Pancreas (tissue), 10 donors: ENCODE measurements at regions not wholly inside any gene's neighbourhood (a gene's known extent, or its start where the extent isn't known, plus 50 kb on each side); places are given as distances from the start of the nearest gene placed in this dataset.

ENCODE experiments used
- ATAC-seq, 4 donors: fragments of 200-7000 bp; cut with Tn5 transposase; one replicate each; pipeline versions ENCODE4 v1.8.0 to v1.9.1; 2020; ENCODE audit warnings: mild to moderate bottlenecking in 4 of 4, moderate library complexity in 4 of 4
- DNase-seq, 6 donors: peaks; one replicate each; pipeline ENCODE4 v3.0.0-alpha.2; 2020
- FAIRE-seq: peaks from 2 replicates; lab custom pipeline; 2012; peaks lifted over from hg19 to GRCh38; lab: Jason Lieb, UNC
- H3K27ac ChIP-seq, 4 donors: fragments of 200-600 bp; sonication (generic); 1 replicate in 3 of 4; 2 replicates in 1 of 4; pipeline versions ENCODE4 v1.5.0 to v1.8.0; 2020
- H3K27me3 ChIP-seq, 4 donors: fragments of 200-600 bp; one replicate each; pipeline ENCODE4 v1.8.0; 2021
- H3K36me3 ChIP-seq, 3 donors: fragments of 200-600 bp; sonication (generic) in 1 of 3; one replicate each; pipeline versions ENCODE4 v1.5.0 to v1.8.0; 2020 to 2021
- H3K4me1 ChIP-seq, 3 donors: fragments of 200-600 bp; one replicate each; pipeline ENCODE4 v1.8.0; 2021
- H3K4me3 ChIP-seq, 4 donors: fragments of 200-600 bp; sonication (generic) in 2 of 4; one replicate each; pipeline versions ENCODE4 v1.5.0 to v1.8.0; 2020 to 2021
- H3K9me3 ChIP-seq, 4 donors: fragments of 200-600 bp; one replicate each; pipeline ENCODE4 v1.8.0; 2021
- WGBS, 2 donors: extraction: QIAGEN DNeasy Blood & Tissue Kit; methylation state at CpG; one replicate each; pipeline ENCODE4 v1.1.7; 2013; 5-methylcytosine and 5-hydroxymethylcytosine counted together
- intact Hi-C, 3 donors: fragments of 100-400 bp; cut with DNase I; formaldehyde crosslinking; loops; one replicate each; pipeline versions ENCODE4 v1.11.1 to v1.14.2; 2022
- TF ChIP-seq, protein P1 (sequence below), 4 donors: fragments of 200-600 bp; sonication (generic) in 3 of 4; IDR thresholded peaks; one replicate each; pipeline versions ENCODE4 v1.5.0 to v1.8.0; 2021; ENCODE audit warnings: antibody characterized with exemption in 4 of 4
- donor health status: healthy with polysubstance abuse.
- donor health status: DM: no; HTN: no; CAD: no; lungs with moderate emphysema.
- donor health status: DM: no; HTN: no; CAD: no.
- donor health status: control.
- donor health status: control.
- donor health status: Bipolar disorder and iron deficiency.
- donor health status: DM: yes; HTN: yes; CAD: no.
- donor health status: DM: no; HTN: no; CAD: no.
- donor health status: DM: no; HTN: no; CAD: no.
- donor health status: DM: yes; HTN: yes; CAD: no.

DNA sequence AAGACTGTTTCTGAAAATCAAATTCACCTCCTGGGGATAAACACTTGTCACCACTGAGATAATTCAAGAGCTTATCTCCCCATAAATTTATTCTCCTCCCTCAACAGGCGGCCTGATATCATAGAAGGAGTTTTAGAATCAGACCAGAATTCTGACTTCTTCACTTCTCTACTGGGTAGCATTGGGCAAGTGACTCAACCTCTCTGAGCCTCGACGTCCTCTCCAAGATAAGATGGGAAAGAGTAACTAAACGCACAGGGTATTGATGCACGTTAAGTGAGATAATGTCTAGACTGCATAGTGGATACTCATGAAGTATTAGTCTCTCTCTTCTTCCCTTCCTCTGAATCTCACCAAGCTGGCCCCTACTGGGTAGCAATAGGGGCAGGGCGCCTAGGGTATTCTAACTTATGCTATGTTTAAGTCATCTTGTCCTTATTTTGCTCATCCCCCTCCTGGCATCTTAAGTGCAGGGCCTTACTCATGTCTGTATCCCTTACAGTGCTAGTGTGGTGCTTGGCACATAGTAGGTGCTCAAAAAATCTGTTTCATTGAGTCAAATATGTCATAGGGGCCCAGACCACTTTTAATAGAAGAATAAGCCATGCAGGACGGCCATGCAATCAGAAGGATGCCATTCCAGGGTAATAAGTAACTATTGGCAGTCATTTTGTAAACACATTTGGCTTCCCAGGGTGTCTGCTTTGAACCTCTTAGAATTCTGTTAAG lies 476.4 kb upstream of the CCL2 start:
- Histone ChIP-seq H3K27me3 (no peaks in the 10 kb centered on the region), H3K4me3 (no peak overlapping the region), H3K36me3 (no peaks in the 10 kb centered on the region), H3K4me1 (no peaks in the 10 kb centered on the region), H3K27ac (no peak overlapping the region), H3K9me3 (no peaks in the 10 kb centered on the region)
- WGBS, 2 donors: 49 to 55% methylated on average over 7 of the region's 7 CpGs
- no peak for FAIRE-seq
- DNase-seq: no peak
- ATAC-seq: no peak
- intact Hi-C loops: loop anchor here in 1 of 3 donors (5.0 kb wide), 1 partner anchor 389 kb away; no protein-coding TSS in a partner anchor
- TF ChIP-seq, protein P1, sequence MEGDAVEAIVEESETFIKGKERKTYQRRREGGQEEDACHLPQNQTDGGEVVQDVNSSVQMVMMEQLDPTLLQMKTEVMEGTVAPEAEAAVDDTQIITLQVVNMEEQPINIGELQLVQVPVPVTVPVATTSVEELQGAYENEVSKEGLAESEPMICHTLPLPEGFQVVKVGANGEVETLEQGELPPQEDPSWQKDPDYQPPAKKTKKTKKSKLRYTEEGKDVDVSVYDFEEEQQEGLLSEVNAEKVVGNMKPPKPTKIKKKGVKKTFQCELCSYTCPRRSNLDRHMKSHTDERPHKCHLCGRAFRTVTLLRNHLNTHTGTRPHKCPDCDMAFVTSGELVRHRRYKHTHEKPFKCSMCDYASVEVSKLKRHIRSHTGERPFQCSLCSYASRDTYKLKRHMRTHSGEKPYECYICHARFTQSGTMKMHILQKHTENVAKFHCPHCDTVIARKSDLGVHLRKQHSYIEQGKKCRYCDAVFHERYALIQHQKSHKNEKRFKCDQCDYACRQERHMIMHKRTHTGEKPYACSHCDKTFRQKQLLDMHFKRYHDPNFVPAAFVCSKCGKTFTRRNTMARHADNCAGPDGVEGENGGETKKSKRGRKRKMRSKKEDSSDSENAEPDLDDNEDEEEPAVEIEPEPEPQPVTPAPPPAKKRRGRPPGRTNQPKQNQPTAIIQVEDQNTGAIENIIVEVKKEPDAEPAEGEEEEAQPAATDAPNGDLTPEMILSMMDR (IDR thresholded peaks at IDR 0.05): no peak

DNA sequence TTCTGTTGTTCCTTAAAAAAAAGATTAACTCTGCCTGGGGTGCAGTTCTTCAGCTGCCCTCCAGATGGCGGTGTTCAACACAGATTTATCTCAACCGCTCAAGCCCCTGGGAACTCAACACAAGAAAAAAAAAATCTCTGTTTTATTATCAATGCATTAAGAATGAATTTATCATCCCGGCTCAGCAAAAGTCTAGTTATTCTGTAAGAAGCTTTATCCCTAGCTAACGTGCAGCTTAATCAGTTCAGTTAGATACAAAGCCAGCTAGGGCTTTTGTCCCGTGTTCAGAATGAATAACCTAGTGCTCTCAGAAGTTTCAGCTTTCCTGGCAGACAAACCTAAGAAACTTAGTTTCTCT lies 475.9 kb upstream of the CCL2 start:
- peak; percentile 75 to 97 (median 89) for ATAC-seq
- peak in 5 of 6 donors; percentile 35 to 72 (median 43) for DNase-seq
- Histone ChIP-seq H3K36me3 (no peaks in the 10 kb centered on the region), H3K27ac (no peak overlapping the region), H3K9me3 (no peaks in the 10 kb centered on the region), H3K4me3 (no peak overlapping the region), H3K27me3 (no peaks in the 10 kb centered on the region), H3K4me1 (no peaks in the 10 kb centered on the region)
- WGBS, 2 donors: 2 to 5% methylated on average over 5 of the region's 5 CpGs
- peak; percentile 49 for FAIRE-seq
- TF ChIP-seq, protein P1 (IDR thresholded peaks at IDR 0.05): peak; percentile 92 to 97 (median 95)
- intact Hi-C loops: loop anchor here in 1 of 3 donors (5.0 kb wide), 1 partner anchor 388 kb away; no protein-coding TSS in a partner anchor

DNA sequence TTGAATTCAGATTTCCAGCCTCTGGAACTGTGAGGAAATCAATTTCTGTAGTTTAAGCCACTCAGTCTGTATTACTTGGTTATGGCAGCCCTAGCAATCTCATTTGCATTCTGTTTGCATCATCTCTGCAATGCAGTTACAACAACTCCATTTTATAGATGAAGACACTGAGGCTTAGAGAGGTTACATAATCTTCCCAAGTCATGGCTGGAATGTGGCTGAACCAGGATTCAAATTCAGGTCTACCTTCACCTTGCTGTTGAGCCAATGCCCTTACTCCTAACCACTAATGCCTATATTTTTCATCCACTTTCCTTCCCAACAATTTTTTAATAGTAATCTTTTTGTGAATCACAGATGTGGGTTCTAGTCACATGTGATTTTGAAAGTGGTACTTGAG lies 469.8 kb upstream of the CCL2 start:
- H3K4me1 ChIP-seq: no peaks in the 10 kb centered on the region
- H3K36me3 ChIP-seq: no peaks in the 10 kb centered on the region
- FAIRE-seq: no peak
- no peak overlapping the region for H3K4me3 ChIP-seq
- H3K27me3 ChIP-seq: no peaks in the 10 kb centered on the region
- TF ChIP-seq, protein P1 (IDR thresholded peaks at IDR 0.05): no peak
- ATAC-seq: no peak
- no peaks in the 10 kb centered on the region for H3K9me3 ChIP-seq
- no peak overlapping the region for H3K27ac ChIP-seq
- intact Hi-C loops: loop anchor here in 1 of 3 donors (10.0 kb wide), 1 partner anchor 160 kb away; no protein-coding TSS in a partner anchor
- no peak for DNase-seq

DNA sequence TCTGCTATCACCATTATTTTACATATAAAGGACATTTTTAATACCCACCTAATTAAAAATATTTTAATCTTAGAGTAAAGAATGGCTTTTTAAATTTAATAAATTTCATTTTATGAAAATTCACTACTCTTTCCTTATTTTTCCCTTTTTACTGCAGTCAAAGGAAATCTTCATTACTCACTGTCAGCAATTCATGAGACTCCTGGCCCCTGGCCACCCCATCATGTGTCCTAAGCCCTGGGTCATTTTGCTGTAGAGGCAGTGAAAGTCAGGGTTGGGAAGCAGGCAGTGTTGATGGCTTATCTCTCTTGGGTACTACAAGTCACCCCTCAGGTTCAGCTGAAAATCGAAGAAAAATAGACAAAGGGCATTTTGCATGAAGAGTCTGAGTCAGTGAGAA lies 468.6 kb upstream of the CCL2 start:
- FAIRE-seq (no peak), DNase-seq (no peak), ATAC-seq (no peak)
- intact Hi-C loops: loop anchor here in 1 of 3 donors (10.0 kb wide), 1 partner anchor 158 kb away; no protein-coding TSS in a partner anchor
- 54 to 59% methylated on average over 1 of the region's 1 CpG for WGBS, 2 donors
- Histone ChIP-seq H3K36me3 (no peaks in the 10 kb centered on the region), H3K4me1 (no peaks in the 10 kb centered on the region), H3K27ac (no peak overlapping the region), H3K9me3 (no peaks in the 10 kb centered on the region), H3K27me3 (no peaks in the 10 kb centered on the region), H3K4me3 (no peak overlapping the region)
- TF ChIP-seq, protein P1 (IDR thresholded peaks at IDR 0.05): no peak

DNA sequence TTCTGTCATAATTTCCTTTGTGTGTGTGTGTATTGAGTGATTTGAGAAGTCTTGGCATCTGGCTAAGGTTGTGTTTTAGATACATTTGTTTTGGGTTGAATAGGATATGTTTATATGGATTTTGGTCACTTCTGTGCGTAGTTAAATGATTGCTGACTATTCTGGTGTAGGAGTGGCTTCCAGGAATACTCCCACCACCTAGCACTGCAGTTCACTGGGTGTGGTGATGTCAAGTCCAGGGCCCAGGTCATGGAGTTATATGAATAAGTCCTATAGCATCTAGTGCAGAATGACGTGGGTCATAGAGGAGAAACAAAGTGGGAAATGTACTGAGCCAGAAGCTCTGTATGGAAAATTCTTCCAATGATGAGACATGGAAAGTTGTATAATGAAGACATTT lies 465.4 kb upstream of the CCL2 start:
- Histone ChIP-seq H3K4me1 (no peaks in the 10 kb centered on the region), H3K4me3 (no peak overlapping the region), H3K27ac (no peak overlapping the region), H3K9me3 (no peaks in the 10 kb centered on the region), H3K27me3 (no peaks in the 10 kb centered on the region), H3K36me3 (no peaks in the 10 kb centered on the region)
- FAIRE-seq (no peak), DNase-seq (no peak), ATAC-seq (no peak)
- intact Hi-C loops: loop anchor here in 1 of 3 donors (10.0 kb wide), 1 partner anchor 155 kb away; no protein-coding TSS in a partner anchor
- 61 to 69% methylated on average over 2 of the region's 2 CpGs for WGBS, 2 donors
- TF ChIP-seq, protein P1 (IDR thresholded peaks at IDR 0.05): no peak
